Caki2 (cell line): ENCODE measurements at regions not wholly inside any gene's neighbourhood (a gene's known extent, or its start where the extent isn't known, plus 50 kb on each side); places are given as distances from the start of the nearest gene placed in this dataset.

Source experiments
- DNase-seq: peaks from one replicate; pipeline ENCODE4 v3.0.0-alpha.2; 2015; ENCODE audit warnings: low read depth
- in situ Hi-C: cut with HindIII; loops from 2 replicates; pipeline ENCODE4 v1.10.0; 2016; ENCODE audit warnings: low sequenced_read_pairs, low pct_unique_long_range_greater_than_20kb, mixed read lengths

DNA sequence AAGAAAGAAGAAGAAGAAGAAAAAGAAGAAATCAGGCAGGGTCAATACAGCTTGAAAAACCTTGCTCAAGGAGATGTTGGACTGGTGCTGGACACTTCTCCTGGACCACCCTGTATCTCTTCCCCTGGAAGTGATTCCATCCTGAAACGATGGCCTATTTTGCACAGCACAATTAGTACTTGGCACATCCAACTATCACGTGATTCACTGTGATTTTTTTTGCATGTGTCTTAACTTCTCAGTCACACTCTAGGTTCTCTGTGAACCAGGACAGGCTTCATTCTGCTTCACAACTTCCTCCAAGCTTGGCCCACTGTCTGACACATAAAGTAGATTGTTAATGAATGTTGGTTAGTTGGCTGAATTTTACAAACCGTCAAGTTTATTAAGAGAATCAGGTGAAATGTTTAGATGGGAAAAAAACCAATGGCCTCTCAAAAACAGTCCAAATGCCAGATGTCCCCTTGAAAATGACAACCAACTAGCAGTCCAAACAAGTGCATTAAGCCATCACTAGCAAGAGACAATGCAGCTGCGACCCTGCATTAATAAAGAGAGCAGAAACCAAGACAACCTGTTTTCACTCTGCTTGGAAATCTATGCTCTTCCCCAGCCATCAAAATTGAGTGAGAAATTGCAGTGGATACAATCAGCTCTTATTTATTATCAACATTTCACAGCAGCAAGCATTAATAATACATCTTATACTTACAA is 300.0 kb upstream of the CHAC2 start:
- in situ Hi-C loops = no loop called here
- no peak for DNase-seq

GRCh38 chr2:53463806-53464726 is 303.5 kb upstream of the CHAC2 start:
- in situ Hi-C loops = no loop called here
- DNase-seq = no peak

- in situ Hi-C loops = no loop called here
- DNase-seq = no peak
Observed at GRCh38 chr2:53460937-53461336, 306.7 kb upstream of the CHAC2 start.

- in situ Hi-C loops = no loop called here
- DNase-seq = peak; percentile 28
Observed at GRCh38 chr2:53460347-53460746, 307.3 kb upstream of the CHAC2 start.

DNA sequence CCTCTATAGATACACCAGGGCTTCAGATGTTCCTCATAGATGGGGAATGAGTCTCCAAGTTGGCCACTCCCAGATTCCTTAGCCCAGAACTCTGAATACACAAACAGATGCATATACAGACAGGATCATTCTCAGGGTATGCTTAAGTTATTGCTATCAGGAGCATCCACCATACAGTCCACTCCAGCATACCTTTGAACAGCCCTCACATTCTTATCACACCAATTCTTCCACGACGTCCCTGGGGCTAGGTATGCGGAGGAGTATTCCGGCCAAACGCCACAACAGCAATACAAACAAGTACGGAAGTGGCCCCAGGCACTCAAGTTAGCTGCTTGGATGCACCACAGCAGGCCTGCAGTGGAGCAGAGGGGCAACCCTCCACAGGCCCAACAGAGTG is 312.5 kb upstream of the CHAC2 start:
- no peak for DNase-seq
- in situ Hi-C loops = no loop called here

GRCh38 chr2:53452957-53453748 is 314.5 kb upstream of the CHAC2 start:
- DNase-seq = no peak
- in situ Hi-C loops = no loop called here

DNA sequence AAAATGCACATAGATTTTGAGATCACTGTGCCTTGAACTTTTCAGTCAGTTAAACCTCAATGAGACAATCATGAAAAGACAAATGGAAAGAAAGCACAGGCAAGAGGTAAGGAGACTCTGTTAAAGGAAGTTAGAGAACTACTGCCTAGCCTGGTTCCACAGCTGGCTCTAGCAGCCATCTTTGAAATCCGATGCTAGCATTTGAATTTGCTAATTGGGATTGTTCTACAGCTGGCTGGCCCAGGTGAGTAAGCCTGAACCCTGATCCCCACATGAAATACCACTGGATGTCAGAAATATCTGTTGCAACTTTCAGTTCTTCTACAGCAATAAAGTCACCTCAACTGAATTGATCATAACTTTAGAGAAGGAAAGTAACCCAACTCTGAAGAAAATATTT is 315.2 kb upstream of the CHAC2 start:
- no peak for DNase-seq
- in situ Hi-C loops = no loop called here

DNA sequence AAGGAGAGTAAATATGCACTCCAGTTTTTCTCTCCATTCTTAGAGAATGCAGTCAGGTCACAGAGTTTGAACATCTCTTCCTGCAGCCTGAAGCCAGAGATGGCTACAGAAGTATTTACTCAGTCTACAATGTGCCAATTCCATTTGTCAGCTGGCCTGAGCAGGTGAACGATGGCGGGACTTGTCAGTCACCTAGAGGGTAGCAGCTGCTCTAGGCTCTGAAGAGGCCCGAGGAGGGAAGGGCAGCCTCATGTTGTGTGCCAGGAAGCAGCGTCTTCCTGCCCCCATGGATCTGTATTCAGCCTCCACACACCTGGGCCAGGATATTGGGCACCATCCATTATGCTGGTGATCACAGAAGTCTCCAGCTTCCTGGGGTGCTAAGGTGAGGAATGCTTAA is 316.7 kb upstream of the CHAC2 start:
- no peak for DNase-seq
- in situ Hi-C loops = no loop called here

DNA sequence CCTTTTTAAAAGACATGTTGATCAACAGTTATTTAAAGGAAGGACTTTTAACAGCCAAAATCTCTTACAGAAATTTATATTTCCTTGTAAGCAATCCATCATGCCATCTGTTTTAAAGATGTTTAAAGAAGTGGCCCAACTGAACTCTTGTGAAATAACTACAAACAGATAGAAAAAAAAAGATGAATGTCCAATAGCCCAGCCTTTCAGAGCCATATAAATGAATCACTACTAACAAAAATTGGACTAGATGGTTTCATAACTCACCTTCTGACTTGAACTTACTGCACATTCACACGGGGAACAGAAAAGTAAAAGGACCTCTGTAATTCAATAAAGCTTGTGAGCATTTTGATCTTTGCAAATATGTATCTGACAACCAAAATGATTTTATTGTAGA is 319.0 kb upstream of the CHAC2 start:
- DNase-seq = no peak
- in situ Hi-C loops = no loop called here

DNA sequence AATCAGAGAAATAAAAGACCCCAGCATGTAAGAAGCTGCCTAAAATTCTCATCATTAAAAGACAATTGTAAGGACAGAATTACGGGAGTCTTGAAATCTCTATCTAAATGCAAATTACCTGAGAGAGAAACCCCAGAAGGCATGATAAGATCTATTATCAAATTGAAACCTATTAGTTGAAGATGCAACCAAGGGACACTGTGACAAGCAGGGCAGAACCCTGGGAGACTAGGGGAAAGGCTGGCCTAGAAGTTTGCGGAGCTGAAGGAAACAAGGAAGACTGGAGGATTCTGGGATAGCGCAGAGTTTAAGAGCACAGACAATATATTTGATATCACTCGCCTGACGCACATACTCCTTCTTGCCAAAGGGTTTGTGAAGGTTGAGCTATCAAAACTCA is 319.5 kb upstream of the CHAC2 start:
- in situ Hi-C loops = no loop called here
- DNase-seq = no peak

- in situ Hi-C loops = no loop called here
- DNase-seq = no peak
Observed at GRCh38 chr2:53445383-53446070, 322.1 kb upstream of the CHAC2 start.

GRCh38 chr2:53442783-53443182 is 324.8 kb upstream of the CHAC2 start:
- DNase-seq = no peak

GRCh38 chr2:53442093-53442492 is 325.5 kb upstream of the CHAC2 start:
- in situ Hi-C loops = no loop called here
- no peak for DNase-seq

More at GRCh38 chr2:53442783-53443182, 324.8 kb upstream of the CHAC2 start:
- in situ Hi-C loops = no loop called here

- no peak for DNase-seq
- in situ Hi-C loops = no loop called here
Observed at GRCh38 chr2:53438692-53439091, 328.9 kb upstream of the CHAC2 start.

- DNase-seq = no peak
- in situ Hi-C loops = no loop called here
Observed at GRCh38 chr2:53438100-53438499, 329.5 kb upstream of the CHAC2 start.

DNA sequence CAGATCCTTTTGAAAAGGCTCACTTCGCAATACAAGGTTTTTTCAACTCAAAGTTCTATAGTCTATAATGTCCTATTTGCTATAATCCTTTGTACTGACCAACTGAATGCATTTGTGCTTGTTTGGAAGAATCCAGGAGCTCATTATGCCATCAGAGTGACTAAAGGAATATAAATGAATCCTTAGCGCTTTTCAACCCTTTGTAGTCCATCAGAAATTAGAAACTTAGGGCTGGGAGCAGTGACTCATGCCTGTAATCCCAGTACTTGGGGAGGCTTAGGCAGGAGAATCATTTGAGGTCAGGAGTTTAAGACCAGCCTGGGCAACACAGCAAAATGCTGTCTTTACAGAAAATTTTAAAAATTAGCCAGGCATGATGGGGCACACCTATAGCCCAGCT is 330.2 kb upstream of the CHAC2 start:
- in situ Hi-C loops = no loop called here
- no peak for DNase-seq

DNA sequence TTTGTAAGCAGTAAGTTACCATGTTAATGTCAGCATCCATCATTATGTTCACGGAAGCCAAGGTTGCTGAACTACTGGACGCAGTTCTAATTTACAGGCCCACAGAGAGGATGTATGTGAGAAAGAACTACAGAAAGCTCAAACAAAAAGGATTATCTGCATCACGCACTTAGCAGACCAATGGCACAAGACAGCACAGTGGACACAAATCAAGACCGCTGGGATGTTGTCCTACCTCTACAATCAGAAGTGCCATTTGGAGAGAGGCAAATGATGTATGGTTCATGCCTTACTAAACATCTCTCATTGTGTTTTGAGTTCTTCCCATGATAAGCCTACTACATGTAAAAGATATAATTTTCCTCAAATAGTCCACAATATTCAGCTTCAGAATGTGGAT is 330.7 kb upstream of the CHAC2 start:
- DNase-seq = no peak
- in situ Hi-C loops = no loop called here

DNA sequence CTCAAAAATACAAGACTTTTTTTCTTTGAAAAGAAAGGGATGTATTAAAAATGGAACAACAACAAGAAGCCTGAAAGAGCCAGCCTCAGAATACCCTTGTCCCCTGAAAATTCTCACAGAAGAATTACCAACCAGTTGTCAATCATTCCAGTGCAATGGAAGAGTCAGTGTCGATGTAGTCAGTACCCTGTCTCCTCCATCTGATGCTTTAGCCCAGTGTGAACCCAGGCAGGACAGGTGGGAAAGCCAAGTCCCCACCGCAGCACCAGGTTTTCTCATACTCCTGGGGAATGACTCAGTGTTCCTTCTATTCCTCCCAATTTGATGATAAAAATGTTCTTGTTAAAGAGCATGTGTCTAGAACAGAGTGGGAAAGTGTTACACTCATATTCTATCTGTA is 332.0 kb upstream of the CHAC2 start:
- DNase-seq = no peak
- in situ Hi-C loops = no loop called here
